HepG2 (cell line): ENCODE measurements at regions not wholly inside any gene's neighbourhood (a gene's known extent, or its start where the extent isn't known, plus 50 kb on each side); places are given as distances from the start of the nearest gene placed in this dataset.

Source experiments
- ATAC-seq: fragments of 200-7000 bp; cut with Tn5 transposase; 3 replicates; pipeline ENCODE4 v1.9.1; 2020; ENCODE audit warnings: mild to moderate bottlenecking, moderate library complexity
- BruUV-seq: library from RNA; stranded (reverse); fragments of 400-500 nt; replicated peaks from 2 replicates; lab custom pipeline; 2021; lab: Mats Ljungman, UMichigan
- CTCF ChIA-PET: fragments of 300-600 bp; formaldehyde crosslinking; extraction: SDS; loops from one replicate; lab custom pipeline; 2021; ENCODE audit warnings: low total read pairs, inconsistent platforms, low intra/inter-chr PET ratio; lab: Yijun Ruan, JAX
- POLR2A ChIA-PET: fragments of 350-600 bp; sonication (Branson Sonifier 250); formaldehyde crosslinking; loops from one replicate; lab custom pipeline; 2020; ENCODE audit warnings: antibody characterized with exemption, inconsistent platforms; lab: Yijun Ruan, JAX
- DNase-seq: peaks from one replicate; pipeline ENCODE4 v3.0.0-alpha.2; 2015; ENCODE audit warnings: low spot score
- FAIRE-seq: peaks from 3 replicates; lab custom pipeline; 2011; peaks lifted over from hg19 to GRCh38; lab: Jason Lieb, UNC
- H2AFZ ChIP-seq: one replicate; pipeline ENCODE4 v1.6.1; 2011; ENCODE audit warnings: low read length, inconsistent platforms
- H3K27ac ChIP-seq: fragments of 300-600 bp; 3 replicates; pipeline ENCODE4 v1.8.0; 2011; ENCODE audit warnings: mixed run types, mild to moderate bottlenecking, mixed read lengths, low read length, inconsistent platforms; ENCODE audit not compliant: insufficient read depth; ENCODE audit errors: extremely low read length
- H3K27me3 ChIP-seq, 2 experiments: fragments of 200-600 bp in 1 of 2; 2 replicates in 1 of 2; 3 replicates in 1 of 2; pipeline versions ENCODE4 v1.6.0 to v1.8.0; 2011; ENCODE audit warnings: low read length in 2 of 2, mild to moderate bottlenecking in 2 of 2, moderate library complexity in 2 of 2, inconsistent platforms in 1 of 2; ENCODE audit not compliant: insufficient read depth in 2 of 2, control insufficient read depth in 1 of 2
- H3K36me3 ChIP-seq, 2 experiments: fragments of 200-600 bp in 1 of 2; replicated peaks in 1 of 2; 2 replicates in 1 of 2; 3 replicates in 1 of 2; pipeline versions ENCODE4 v1.5.1 to v1.8.0; 2011; ENCODE audit warnings: low read length in 2 of 2, inconsistent platforms in 1 of 2; ENCODE audit not compliant: insufficient read depth in 2 of 2, control insufficient read depth in 1 of 2
- H3K4me1 ChIP-seq: 2 replicates; pipeline ENCODE4 v1.5.1; 2012; ENCODE audit warnings: low read length, inconsistent platforms; ENCODE audit not compliant: insufficient read depth
- H3K4me2 ChIP-seq: 2 replicates; pipeline ENCODE4 v1.6.0; 2011; ENCODE audit warnings: low read depth, low read length, inconsistent platforms
- H3K4me3 ChIP-seq, 3 experiments: fragments of 200-600 bp in 1 of 3; sonication (generic), shearing (Covaris generic) in 1 of 3; replicated peaks in 1 of 3; 2 replicates each; pipeline ENCODE4 v1.5.1; 2011 to 2016; ENCODE audit warnings: low read length in 3 of 3, inconsistent platforms in 2 of 3, low read depth in 2 of 3, mild to moderate bottlenecking in 2 of 3, control low read depth in 1 of 3, mixed read lengths in 1 of 3; ENCODE audit not compliant: insufficient read depth in 1 of 3
- H3K79me2 ChIP-seq: one replicate; pipeline ENCODE4 v1.6.1; 2011; ENCODE audit warnings: low read length, inconsistent platforms; ENCODE audit not compliant: insufficient read depth
- H3K9ac ChIP-seq: 2 replicates; pipeline ENCODE4 v1.6.0; 2011; ENCODE audit warnings: mild to moderate bottlenecking, low read depth, low read length, inconsistent platforms; ENCODE audit not compliant: insufficient read depth
- H3K9me3 ChIP-seq: 2 replicates; pipeline ENCODE4 v1.5.1; 2012; ENCODE audit warnings: mild to moderate bottlenecking, low read length
- H4K20me1 ChIP-seq: 2 replicates; pipeline ENCODE4 v1.6.0; 2011; ENCODE audit warnings: inconsistent platforms, mild to moderate bottlenecking, low read length, moderate library complexity; ENCODE audit not compliant: insufficient read depth
- AGO1 ChIP-seq: fragments of 200-400 bp; formaldehyde crosslinking; IDR thresholded peaks from 2 replicates; pipeline ENCODE4 v1.6.1; 2017; ENCODE audit warnings: mild to moderate bottlenecking, low read depth, low read length, moderate library complexity; ENCODE audit not compliant: poor library complexity, severe bottlenecking
- ARID3A ChIP-seq: IDR thresholded peaks from 2 replicates; pipeline ENCODE4 v1.6.1; 2012; ENCODE audit warnings: low read depth, low read length, improper control_type of control experiment
- CENPBD1 ChIP-seq: sonication (generic); formaldehyde crosslinking; IDR thresholded peaks from 2 replicates; pipeline ENCODE4 v1.8.0; 2022; ENCODE audit warnings: missing genetic modification reagents, low read depth, mild to moderate bottlenecking, borderline replicate concordance
- FOXK2 ChIP-seq: fragments of 450-650 bp; IDR thresholded peaks from 2 replicates; pipeline ENCODE4 v1.6.1; 2016
- IKZF5 ChIP-seq: IDR thresholded peaks from 2 replicates; pipeline ENCODE4 v1.6.1; 2018; ENCODE audit warnings: missing genetic modification reagents, mild to moderate bottlenecking, missing compliant biosample characterization
- MEIS1 ChIP-seq: sonication (generic); formaldehyde crosslinking; IDR thresholded peaks from 2 replicates; pipeline ENCODE4 v1.9.0; 2021; ENCODE audit warnings: mild to moderate bottlenecking, missing genetic modification reagents, moderate library complexity, borderline replicate concordance
- ONECUT2 ChIP-seq: sonication (generic); formaldehyde crosslinking; IDR thresholded peaks from 2 replicates; pipeline ENCODE4 v1.4.0; 2020; ENCODE audit warnings: missing genetic modification reagents
- PHF20 ChIP-seq: sonication (generic); formaldehyde crosslinking; IDR thresholded peaks from 2 replicates; pipeline ENCODE4 v1.5.0; 2020; ENCODE audit warnings: mild to moderate bottlenecking, missing genetic modification reagents
- PHF21A ChIP-seq: sonication (generic); formaldehyde crosslinking; IDR thresholded peaks from 2 replicates; pipeline ENCODE4 v1.5.0; 2020; ENCODE audit warnings: mild to moderate bottlenecking, missing genetic modification reagents
- ZBTB21 ChIP-seq: sonication (generic); formaldehyde crosslinking; IDR thresholded peaks from 2 replicates; pipeline ENCODE4 v1.4.0; 2020; ENCODE audit warnings: missing genetic modification reagents
- ZNF350 ChIP-seq: sonication (generic); formaldehyde crosslinking; IDR thresholded peaks from 2 replicates; pipeline ENCODE4 v1.4.0; 2020; ENCODE audit warnings: mild to moderate bottlenecking, low read depth, missing genetic modification reagents, borderline replicate concordance
- ZNF564 ChIP-seq: sonication (generic); formaldehyde crosslinking; IDR thresholded peaks from 2 replicates; pipeline ENCODE4 v1.8.1; 2023; ENCODE audit warnings: mild to moderate bottlenecking, missing genetic modification reagents
- ZXDC ChIP-seq: sonication (generic); formaldehyde crosslinking; IDR thresholded peaks from 2 replicates; pipeline ENCODE4 v1.5.0; 2020; ENCODE audit warnings: mild to moderate bottlenecking, missing genetic modification reagents
- WGBS: methylation state at CpG from one replicate; pipeline ENCODE4 v1.1.6; 2017; ENCODE audit warnings: low lambda C conversion rate; 5-methylcytosine and 5-hydroxymethylcytosine counted together
- in situ Hi-C: cut with HindIII; loops from 2 replicates; pipeline ENCODE4 v1.10.0; 2017; ENCODE audit warnings: low pct_unique_long_range_greater_than_20kb; ENCODE audit not compliant: extremely low pct_ligation_motif_present
- intact Hi-C: fragments of 100-400 bp; cut with micrococcal nuclease; formaldehyde crosslinking; loops from one replicate; pipeline ENCODE4 v1.10.0; 2022; ENCODE audit not compliant: unreplicated experiment
- TF ChIP-seq, protein P1 (sequence below): sonication (generic); formaldehyde crosslinking; IDR thresholded peaks from 2 replicates; pipeline ENCODE4 v1.5.0; 2020; ENCODE audit warnings: mild to moderate bottlenecking, missing genetic modification reagents

DNA sequence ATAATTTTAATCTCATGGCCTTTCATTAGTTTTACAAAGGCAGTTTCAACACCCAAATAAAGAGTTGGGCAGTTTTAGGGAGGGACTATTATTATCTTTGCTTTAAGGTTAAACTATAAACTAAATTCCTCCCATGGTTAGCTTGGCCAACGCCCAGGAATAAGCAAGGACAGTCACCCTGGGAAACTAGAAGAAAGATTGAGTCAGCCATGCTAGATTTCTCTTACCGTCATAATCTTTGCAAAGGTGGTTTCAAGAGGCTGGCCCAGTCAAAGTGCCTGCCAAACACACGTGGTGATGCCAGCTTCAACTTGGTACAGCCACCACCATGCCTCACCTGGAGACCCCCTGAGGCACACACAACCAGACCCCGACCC lies 317.4 kb upstream of the SP8 start (continued):
- TF ChIP-seq, protein P1, sequence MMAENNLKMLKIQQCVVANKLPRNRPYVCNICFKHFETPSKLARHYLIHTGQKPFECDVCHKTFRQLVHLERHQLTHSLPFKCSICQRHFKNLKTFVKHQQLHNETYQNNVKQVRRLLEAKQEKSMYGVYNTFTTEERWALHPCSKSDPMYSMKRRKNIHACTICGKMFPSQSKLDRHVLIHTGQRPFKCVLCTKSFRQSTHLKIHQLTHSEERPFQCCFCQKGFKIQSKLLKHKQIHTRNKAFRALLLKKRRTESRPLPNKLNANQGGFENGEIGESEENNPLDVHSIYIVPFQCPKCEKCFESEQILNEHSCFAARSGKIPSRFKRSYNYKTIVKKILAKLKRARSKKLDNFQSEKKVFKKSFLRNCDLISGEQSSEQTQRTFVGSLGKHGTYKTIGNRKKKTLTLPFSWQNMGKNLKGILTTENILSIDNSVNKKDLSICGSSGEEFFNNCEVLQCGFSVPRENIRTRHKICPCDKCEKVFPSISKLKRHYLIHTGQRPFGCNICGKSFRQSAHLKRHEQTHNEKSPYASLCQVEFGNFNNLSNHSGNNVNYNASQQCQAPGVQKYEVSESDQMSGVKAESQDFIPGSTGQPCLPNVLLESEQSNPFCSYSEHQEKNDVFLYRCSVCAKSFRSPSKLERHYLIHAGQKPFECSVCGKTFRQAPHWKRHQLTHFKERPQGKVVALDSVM (CRISPR knock-in tag): no peak
- TF ChIP-seq CENPBD1 (CRISPR knock-in tag) (no peak), ZNF350 (CRISPR knock-in tag) (no peak)

GRCh38 chr7:21106296-21106732 lies 319.6 kb upstream of the SP8 start:
- Histone ChIP-seq H2AFZ (no peak overlapping the region), H3K36me3 (no peaks in the 10 kb centered on the region), H4K20me1 (no peaks in the 10 kb centered on the region)
- intact Hi-C loops (no loop called here), in situ Hi-C loops (no loop called here)
- no peak for TF ChIP-seq ZBTB21
- no peak for TF ChIP-seq IKZF5 (CRISPR knock-in tag)
- no peak for TF ChIP-seq PHF20 (CRISPR knock-in tag)
- no peak for TF ChIP-seq ONECUT2 (CRISPR knock-in tag)
- TF ChIP-seq ZXDC: no peak
- TF ChIP-seq AGO1: no peak
- no peak for TF ChIP-seq FOXK2
- TF ChIP-seq PHF21A (CRISPR knock-in tag): no peak
- TF ChIP-seq MEIS1 (CRISPR knock-in tag): no peak
- no peak for TF ChIP-seq ZNF564
- TF ChIP-seq ARID3A: no peak
- TF ChIP-seq, all 625 proteins: peak for 0
- Histone ChIP-seq H3K27me3 (no peaks in the 10 kb centered on the region), H3K9ac (no peak overlapping the region), H3K4me3 (no peak overlapping the region), H3K4me2 (no peak overlapping the region), H3K79me2 (no peaks in the 10 kb centered on the region), H3K9me3 (no peaks in the 10 kb centered on the region), H3K4me1 (no peaks in the 10 kb centered on the region), H3K27ac (no peak overlapping the region)
- no peak for DNase-seq
- ChIA-PET CTCF (no interaction called here), POLR2A (no interaction called here)
- WGBS: 4% methylated on average over 4 of the region's 4 CpGs
- ATAC-seq: no peak
- FAIRE-seq: no peak
- BruUV-seq: no TSS peak
